ENCODE measurements at regions not wholly inside any gene's neighbourhood (a gene's known extent, or its start where the extent isn't known, plus 50 kb on each side); places are given as distances from the start of the nearest gene placed in this dataset.

GRCh38 chr19:31068268-31068667 is 281.0 kb downstream of the TSHZ3 start:
- TF ChIP-seq POLR2AphosphoS5 (IDR thresholded peaks at IDR 0.05; ENCODE audit: low read depth, low read length): no peak
- TF ChIP-seq POU2F2 (IDR thresholded peaks at IDR 0.05; ENCODE audit: low read depth, low read length): no peak
- no peak for TF ChIP-seq POLR2A (IDR thresholded peaks at IDR 0.05; ENCODE audit: low read depth, low read length)
- TF ChIP-seq SPI1 (IDR thresholded peaks at IDR 0.05; ENCODE audit: low read depth, low read length): no peak
- no peak for TF ChIP-seq TAF1 (IDR thresholded peaks at IDR 0.05; ENCODE audit: low read depth, low read length)
- no peak for TF ChIP-seq PAX5 (IDR thresholded peaks at IDR 0.05; ENCODE audit: insufficient read depth, low read length, severe bottlenecking)
